ENCODE measurements at regions not wholly inside any gene's neighbourhood (a gene's known extent, or its start where the extent isn't known, plus 50 kb on each side); places are given as distances from the start of the nearest gene placed in this dataset.

DNA sequence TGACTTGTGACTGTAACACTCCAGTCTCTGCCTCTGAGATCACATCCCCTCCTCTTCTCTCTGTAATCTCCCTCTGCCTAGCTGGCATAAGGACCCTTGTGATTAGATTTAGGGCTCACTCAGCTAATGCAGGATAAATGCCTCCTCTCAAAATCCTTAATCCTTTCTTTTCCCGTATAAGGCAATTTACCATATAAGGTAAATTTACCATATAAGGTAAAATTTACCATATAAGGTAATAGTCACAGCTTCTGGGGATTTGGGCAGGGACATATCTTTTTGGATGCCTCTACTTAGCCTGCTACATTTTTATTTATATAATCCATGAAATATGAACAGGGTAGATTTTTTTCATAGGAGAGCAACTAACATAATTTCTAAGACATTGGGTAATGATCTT lies 318.0 kb upstream of the PUM3 start:
- Histone ChIP-seq H3K36me3 (ENCODE audit: insufficient read depth, low read length) (no peaks in the 10 kb centered on the region), H3K9me3 (ENCODE audit: insufficient read depth, low read depth, low read length) (no peaks in the 10 kb centered on the region), H3K4me2 (ENCODE audit: low read depth, low read length, poor library complexity, severe bottlenecking) (no peak overlapping the region), H3K79me2 (ENCODE audit: insufficient read depth, low read length) (no peaks in the 10 kb centered on the region), H3K4me3 (ENCODE audit: low read length, poor library complexity, severe bottlenecking) (no peak overlapping the region), H3K4me1 (ENCODE audit: insufficient read depth, low read length, poor library complexity, severe bottlenecking) (no peaks in the 10 kb centered on the region), H3K27me3 (ENCODE audit: insufficient read depth, low read length, poor library complexity, severe bottlenecking) (peaks cover 46% of the 10 kb centered on the region), H4K20me1 (ENCODE audit: insufficient read depth, low read length, poor library complexity, severe bottlenecking) (no peaks in the 10 kb centered on the region), H3K9me2 (replicated peaks; ENCODE audit: low read depth, low read length) (no peaks in the 10 kb centered on the region), H3F3A (ENCODE audit: low read depth) (no peaks in the 10 kb centered on the region), H2AFZ (ENCODE audit: low read length) (no peak overlapping the region), H3K9ac (ENCODE audit: low read depth, low read length, poor library complexity, severe bottlenecking) (no peak overlapping the region)
- TF ChIP-seq, protein P1, sequence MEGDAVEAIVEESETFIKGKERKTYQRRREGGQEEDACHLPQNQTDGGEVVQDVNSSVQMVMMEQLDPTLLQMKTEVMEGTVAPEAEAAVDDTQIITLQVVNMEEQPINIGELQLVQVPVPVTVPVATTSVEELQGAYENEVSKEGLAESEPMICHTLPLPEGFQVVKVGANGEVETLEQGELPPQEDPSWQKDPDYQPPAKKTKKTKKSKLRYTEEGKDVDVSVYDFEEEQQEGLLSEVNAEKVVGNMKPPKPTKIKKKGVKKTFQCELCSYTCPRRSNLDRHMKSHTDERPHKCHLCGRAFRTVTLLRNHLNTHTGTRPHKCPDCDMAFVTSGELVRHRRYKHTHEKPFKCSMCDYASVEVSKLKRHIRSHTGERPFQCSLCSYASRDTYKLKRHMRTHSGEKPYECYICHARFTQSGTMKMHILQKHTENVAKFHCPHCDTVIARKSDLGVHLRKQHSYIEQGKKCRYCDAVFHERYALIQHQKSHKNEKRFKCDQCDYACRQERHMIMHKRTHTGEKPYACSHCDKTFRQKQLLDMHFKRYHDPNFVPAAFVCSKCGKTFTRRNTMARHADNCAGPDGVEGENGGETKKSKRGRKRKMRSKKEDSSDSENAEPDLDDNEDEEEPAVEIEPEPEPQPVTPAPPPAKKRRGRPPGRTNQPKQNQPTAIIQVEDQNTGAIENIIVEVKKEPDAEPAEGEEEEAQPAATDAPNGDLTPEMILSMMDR (conservative IDR thresholded peaks at IDR 0.05; ENCODE audit: low read length) = no peak
- no peak for TF ChIP-seq EZH2phosphoT487 (IDR thresholded peaks at IDR 0.05; ENCODE audit: borderline replicate concordance)

DNA sequence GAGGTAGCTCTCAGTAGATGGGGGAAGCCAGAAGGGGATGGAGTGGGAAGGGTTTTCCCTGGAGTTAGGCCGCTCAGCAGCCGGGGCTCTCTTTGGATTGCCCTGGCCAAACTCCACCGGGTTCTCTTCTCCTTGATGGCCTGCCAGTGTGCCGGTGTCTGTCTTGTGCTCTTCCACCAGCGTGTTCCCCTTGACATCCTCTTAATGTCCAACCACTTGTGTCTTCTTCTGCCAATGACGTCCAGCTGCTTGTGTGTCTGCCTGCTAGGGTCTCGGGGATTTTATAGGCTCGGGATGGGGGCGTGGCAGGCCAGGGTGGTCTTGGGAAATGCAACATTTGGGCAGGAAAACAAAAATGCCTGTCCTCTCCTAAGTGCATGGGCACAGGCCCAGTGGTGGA lies 313.1 kb upstream of the PUM3 start:
- Histone ChIP-seq H3K36me3 (ENCODE audit: insufficient read depth, low read length) (no peaks in the 10 kb centered on the region), H3K9ac (ENCODE audit: low read depth, low read length, poor library complexity, severe bottlenecking) (no peak overlapping the region), H3F3A (ENCODE audit: low read depth) (no peaks in the 10 kb centered on the region), H3K4me3 (ENCODE audit: low read length, poor library complexity, severe bottlenecking) (no peak overlapping the region), H3K4me2 (ENCODE audit: low read depth, low read length, poor library complexity, severe bottlenecking) (no peak overlapping the region), H4K20me1 (ENCODE audit: insufficient read depth, low read length, poor library complexity, severe bottlenecking) (no peaks in the 10 kb centered on the region), H3K27me3 (ENCODE audit: insufficient read depth, low read length, poor library complexity, severe bottlenecking) (peaks cover 1% of the 10 kb centered on the region), H3K79me2 (ENCODE audit: insufficient read depth, low read length) (no peaks in the 10 kb centered on the region), H2AFZ (ENCODE audit: low read length) (no peak overlapping the region), H3K9me3 (ENCODE audit: insufficient read depth, low read depth, low read length) (no peaks in the 10 kb centered on the region), H3K4me1 (ENCODE audit: insufficient read depth, low read length, poor library complexity, severe bottlenecking) (no peaks in the 10 kb centered on the region), H3K9me2 (replicated peaks; ENCODE audit: low read depth, low read length) (no peaks in the 10 kb centered on the region)
- TF ChIP-seq EZH2phosphoT487 (IDR thresholded peaks at IDR 0.05; ENCODE audit: borderline replicate concordance) = no peak
- TF ChIP-seq, protein P1 (conservative IDR thresholded peaks at IDR 0.05; ENCODE audit: low read length) = no peak

GRCh38 chr9:3151672-3152576 lies 308.0 kb upstream of the PUM3 start:
- no peaks in the 10 kb centered on the region for H3K36me3 ChIP-seq (ENCODE audit: insufficient read depth, low read length)
- TF ChIP-seq, protein P1 (conservative IDR thresholded peaks at IDR 0.05; ENCODE audit: low read length) = no peak
- TF ChIP-seq EZH2phosphoT487 (IDR thresholded peaks at IDR 0.05; ENCODE audit: borderline replicate concordance) = no peak
- H3K79me2 ChIP-seq (ENCODE audit: insufficient read depth, low read length) = no peaks in the 10 kb centered on the region
- no peaks in the 10 kb centered on the region for H3K9me3 ChIP-seq (ENCODE audit: insufficient read depth, low read depth, low read length)
- H4K20me1 ChIP-seq (ENCODE audit: insufficient read depth, low read length, poor library complexity, severe bottlenecking) = no peaks in the 10 kb centered on the region
- H3K9ac ChIP-seq (ENCODE audit: low read depth, low read length, poor library complexity, severe bottlenecking) = no peak overlapping the region
- H2AFZ ChIP-seq (ENCODE audit: low read length) = no peak overlapping the region
- H3K4me1 ChIP-seq (ENCODE audit: insufficient read depth, low read length, poor library complexity, severe bottlenecking) = no peaks in the 10 kb centered on the region
- H3F3A ChIP-seq (ENCODE audit: low read depth) = no peaks in the 10 kb centered on the region
- H3K27me3 ChIP-seq (ENCODE audit: insufficient read depth, low read length, poor library complexity, severe bottlenecking) = no peaks in the 10 kb centered on the region
- H3K4me3 ChIP-seq (ENCODE audit: low read length, poor library complexity, severe bottlenecking) = no peak overlapping the region
- H3K9me2 ChIP-seq (replicated peaks; ENCODE audit: low read depth, low read length) = no peaks in the 10 kb centered on the region
- no peak overlapping the region for H3K4me2 ChIP-seq (ENCODE audit: low read depth, low read length, poor library complexity, severe bottlenecking)

Measured in Loucy (cell line).